GM12878 (cell line): ENCODE measurements at regions not wholly inside any gene's neighbourhood (a gene's known extent, or its start where the extent isn't known, plus 50 kb on each side); places are given as distances from the start of the nearest gene placed in this dataset.
A peak's percentile ranks its signal among the peaks of the same experiment; 100 is the strongest.

Experiments
- CEBPB ChIP-seq, 2 experiments: fragments of 150-350 bp in 1 of 2; IDR thresholded peaks; 2 replicates each; pipeline ENCODE4 v1.6.1; 2012 to 2014; ENCODE audit warnings: low read depth in 2 of 2, low read length in 2 of 2, borderline replicate concordance in 1 of 2, inconsistent platforms in 1 of 2
- CTCF ChIP-seq, 3 experiments: IDR thresholded peaks in 2 of 3; conservative IDR thresholded peaks in 1 of 3; 2 replicates each; pipeline ENCODE4 v1.5.1; 2011; ENCODE audit warnings: low read depth in 3 of 3, low read length in 3 of 3, mild to moderate bottlenecking in 3 of 3, control low read depth in 2 of 3, moderate library complexity in 2 of 3, inconsistent platforms in 1 of 3, mixed read lengths in 1 of 3; ENCODE audit not compliant: control insufficient read depth in 2 of 3, insufficient read depth in 1 of 3; ENCODE audit errors: extremely low read depth in 1 of 3
- EZH2 ChIP-seq: IDR thresholded peaks from 2 replicates; pipeline ENCODE4 v1.6.1; 2012; ENCODE audit warnings: low read depth, mild to moderate bottlenecking, control low read depth, inconsistent platforms, low read length, borderline replicate concordance; ENCODE audit not compliant: control insufficient read depth
- HDAC2 ChIP-seq: fragments of 200-600 bp; sonication (generic); IDR thresholded peaks from 2 replicates; pipeline ENCODE4 v1.6.1; 2017
- KLF5 ChIP-seq: fragments of 450-650 bp; IDR thresholded peaks from 2 replicates; pipeline ENCODE4 v1.6.1; 2014; ENCODE audit warnings: mild to moderate bottlenecking; ENCODE audit not compliant: partially characterized antibody
- MTA3 ChIP-seq: IDR thresholded peaks from 2 replicates; pipeline ENCODE4 v1.6.1; 2012; ENCODE audit warnings: low read length, inconsistent platforms, borderline replicate concordance
- MYC ChIP-seq: IDR thresholded peaks from 2 replicates; pipeline ENCODE4 v1.6.1; 2011; ENCODE audit warnings: mild to moderate bottlenecking, low read length, moderate library complexity, inconsistent platforms; ENCODE audit not compliant: insufficient read depth, insufficient replicate concordance, insufficient read length, severe bottlenecking
- PAX5 ChIP-seq: IDR thresholded peaks from 2 replicates; pipeline ENCODE4 v1.6.1; 2011; ENCODE audit warnings: low read depth, low read length, borderline replicate concordance
- PBX3 ChIP-seq: IDR thresholded peaks from 2 replicates; pipeline ENCODE4 v1.6.1; 2011; ENCODE audit warnings: mild to moderate bottlenecking, low read depth, low read length, moderate library complexity; ENCODE audit not compliant: insufficient replicate concordance
- POLR2AphosphoS5 ChIP-seq: IDR thresholded peaks from 2 replicates; pipeline ENCODE4 v1.6.1; 2011; ENCODE audit warnings: mild to moderate bottlenecking, low read length, inconsistent platforms
- SP1 ChIP-seq: IDR thresholded peaks from one replicate; pipeline ENCODE4 v1.6.1; 2011; ENCODE audit warnings: low read depth, low read length

- peak in 2 of 3 experiments; percentile 9 to 34; a peak in 2 of 6 replicates for TF ChIP-seq CTCF (IDR thresholded peaks at IDR 0.05 in 2 of 3, conservative IDR thresholded peaks at IDR 0.05 in 1 of 3; ENCODE audit: control insufficient read depth in 2 of 3, extremely low read depth in 1 of 3, insufficient read depth in 1 of 3, low read depth in 3 of 3, low read length in 3 of 3)
- TF ChIP-seq KLF5, result no peak
- no peak for TF ChIP-seq PBX3
- no peak for TF ChIP-seq POLR2AphosphoS5
- no peak for TF ChIP-seq PAX5
- no peak for TF ChIP-seq CEBPB (IDR thresholded peaks at IDR 0.05; ENCODE audit: borderline replicate concordance in 1 of 2, low read depth in 2 of 2, low read length in 2 of 2)
- no peak for TF ChIP-seq MYC
- TF ChIP-seq SP1, result no peak
- no peak for TF ChIP-seq HDAC2
- no peak for TF ChIP-seq EZH2
- TF ChIP-seq MTA3, result no peak
Observed at GRCh38 chr11:116215471-116216113, 557.2 kb downstream of the BUD13 start.
